MCF 10A (cell line): ENCODE measurements at regions not wholly inside any gene's neighbourhood (a gene's known extent, or its start where the extent isn't known, plus 50 kb on each side); places are given as distances from the start of the nearest gene placed in this dataset.

Experiments
- BruUV-seq: library from RNA; stranded (reverse); fragments of 400-500 nt; replicated peaks from 2 replicates; lab custom pipeline; 2021; lab: Mats Ljungman, UMichigan
- CTCF ChIA-PET: fragments of 300-600 bp; sonication (Branson Sonifier 250); formaldehyde crosslinking; extraction: SDS; loops from one replicate; lab custom pipeline; 2021; ENCODE audit warnings: antibody characterized with exemption, inconsistent platforms; lab: Yijun Ruan, JAX
- POLR2A ChIA-PET: fragments of 300-600, 350-650 bp; sonication (Branson Sonifier 250); formaldehyde crosslinking; extraction: SDS; loops from one replicate; lab custom pipeline; 2020; ENCODE audit warnings: antibody characterized with exemption, inconsistent platforms; lab: Yijun Ruan, JAX
- DNase-seq: peaks from one replicate; pipeline ENCODE4 v3.0.0-alpha.2; 2018; ENCODE audit not compliant: unreplicated experiment
- H3K27ac Mint-ChIP-seq: one replicate; pipeline ENCODE4 v1.8.0; 2022; ENCODE audit warnings: mild to moderate bottlenecking, low read depth, mixed read lengths; ENCODE audit not compliant: unreplicated experiment
- H3K27me3 Mint-ChIP-seq: one replicate; pipeline ENCODE4 v1.8.0; 2022; ENCODE audit warnings: mixed read lengths; ENCODE audit not compliant: insufficient read depth, unreplicated experiment
- H3K36me3 Mint-ChIP-seq: one replicate; pipeline ENCODE4 v1.8.0; 2022; ENCODE audit warnings: mild to moderate bottlenecking, moderate library complexity, mixed read lengths; ENCODE audit not compliant: insufficient read depth, unreplicated experiment
- H3K4me1 Mint-ChIP-seq: one replicate; pipeline ENCODE4 v1.8.0; 2022; ENCODE audit warnings: mixed read lengths; ENCODE audit not compliant: insufficient read depth, unreplicated experiment
- H3K4me3 Mint-ChIP-seq: one replicate; pipeline ENCODE4 v1.8.0; 2022; ENCODE audit warnings: mild to moderate bottlenecking, moderate library complexity, mixed read lengths; ENCODE audit not compliant: unreplicated experiment
- H3K9me3 Mint-ChIP-seq: one replicate; pipeline ENCODE4 v1.8.0; 2022; ENCODE audit warnings: mixed read lengths; ENCODE audit not compliant: unreplicated experiment
- CTCF ChIP-seq: fragments of 200-600 bp; IDR thresholded peaks from one replicate; pipeline ENCODE4 v1.8.0; 2022; ENCODE audit warnings: antibody characterized with exemption, mild to moderate bottlenecking; ENCODE audit not compliant: unreplicated experiment
- intact Hi-C: fragments of 100-400 bp; cut with micrococcal nuclease; formaldehyde crosslinking; loops from 2 replicates; pipeline ENCODE4 v1.14.1; 2022

GRCh38 chr1:5576673-5577065, 415.6 kb downstream of the NPHP4 start:
- CTCF ChIA-PET = interaction anchor here (0.6 to 1.0 kb wide), 4 partner anchors 11 to 169 kb away, joined by 3 to 4 read pairs (median 4); no protein-coding TSS in a partner anchor
- intact Hi-C loops = no loop called here
- POLR2A ChIA-PET = interaction anchor here (0.6 kb wide), 1 partner anchor 20 kb away, joined by 3 read pairs; no protein-coding TSS in a partner anchor
- no peaks in the 10 kb centered on the region for H3K4me1 Mint-ChIP-seq
- H3K27me3 Mint-ChIP-seq = peaks cover 68% of the 10 kb centered on the region
- DNase-seq = no peak
- BruUV-seq = no TSS peak
- no peaks in the 10 kb centered on the region for H3K9me3 Mint-ChIP-seq
- no peak for TF ChIP-seq CTCF
- no peak overlapping the region for H3K4me3 Mint-ChIP-seq
- no peaks in the 10 kb centered on the region for H3K36me3 Mint-ChIP-seq
- no peak overlapping the region for H3K27ac Mint-ChIP-seq

GRCh38 chr1:5576011-5576672, 416.1 kb downstream of the NPHP4 start:
- Mint-ChIP-seq H3K27me3 (peaks cover 63% of the 10 kb centered on the region), H3K9me3 (peaks cover 2% of the 10 kb centered on the region), H3K27ac (no peak overlapping the region), H3K36me3 (no peaks in the 10 kb centered on the region), H3K4me1 (no peaks in the 10 kb centered on the region), H3K4me3 (no peak overlapping the region)
- intact Hi-C loops = no loop called here
- no peak for TF ChIP-seq CTCF
- CTCF ChIA-PET = interaction anchor here (1.0 kb wide), 1 partner anchor 66 kb away, joined by 3 read pairs; no protein-coding TSS in a partner anchor
- POLR2A ChIA-PET = no interaction called here
- BruUV-seq = no TSS peak
- DNase-seq = no peak

- BruUV-seq = no TSS peak
- H3K4me1 Mint-ChIP-seq = no peaks in the 10 kb centered on the region
- H3K36me3 Mint-ChIP-seq = no peaks in the 10 kb centered on the region
- TF ChIP-seq CTCF = no peak
- POLR2A ChIA-PET = no interaction called here
- CTCF ChIA-PET = interaction anchor here (0.7 kb wide), 1 partner anchor 774 kb away, joined by 3 read pairs; no protein-coding TSS in a partner anchor
- peaks cover 8% of the 10 kb centered on the region for H3K9me3 Mint-ChIP-seq
- H3K4me3 Mint-ChIP-seq = no peak overlapping the region
- peaks cover 56% of the 10 kb centered on the region for H3K27me3 Mint-ChIP-seq
- intact Hi-C loops = no loop called here
- H3K27ac Mint-ChIP-seq = no peak overlapping the region
- no peak for DNase-seq
Measured at GRCh38 chr1:5575396-5575940, 416.8 kb downstream of the NPHP4 start.

GRCh38 chr1:5574641-5575040, 417.6 kb downstream of the NPHP4 start:
- POLR2A ChIA-PET = no interaction called here
- no peak overlapping the region for H3K27ac Mint-ChIP-seq
- H3K36me3 Mint-ChIP-seq = no peaks in the 10 kb centered on the region
- no TSS peak for BruUV-seq
- CTCF ChIA-PET = no interaction called here
- no peak for DNase-seq
- intact Hi-C loops = no loop called here
- no peak overlapping the region for H3K4me3 Mint-ChIP-seq
- H3K9me3 Mint-ChIP-seq = peaks cover 11% of the 10 kb centered on the region
- H3K4me1 Mint-ChIP-seq = no peaks in the 10 kb centered on the region
- TF ChIP-seq CTCF = no peak
- peaks cover 54% of the 10 kb centered on the region for H3K27me3 Mint-ChIP-seq
